SK-N-SH (cell line): ENCODE measurements at regions not wholly inside any gene's neighbourhood (a gene's known extent, or its start where the extent isn't known, plus 50 kb on each side); places are given as distances from the start of the nearest gene placed in this dataset.

ENCODE experiments used
- CTCF ChIA-PET: fragments of 300-600, 350-600 bp; formaldehyde crosslinking; extraction: SDS; loops from one replicate; lab custom pipeline; 2021; lab: Yijun Ruan, JAX
- POLR2A ChIA-PET: fragments of 350-600 bp; sonication (Branson Sonifier 250); formaldehyde crosslinking; extraction: SDS; loops from one replicate; lab custom pipeline; 2020; ENCODE audit warnings: antibody characterized with exemption, inconsistent platforms; lab: Yijun Ruan, JAX
- DNase-seq: peaks from one replicate; pipeline ENCODE4 v3.0.0; 2012
- H2AFZ ChIP-seq: fragments of 200-600 bp; sonication (generic); 2 replicates; pipeline ENCODE4 v1.8.1; 2016; ENCODE audit warnings: antibody characterized with exemption, mild to moderate bottlenecking, low read depth
- H3F3A ChIP-seq: fragments of 200-600 bp; sonication (generic); replicated peaks from 2 replicates; pipeline ENCODE3; 2016; ENCODE audit warnings: antibody characterized with exemption, mild to moderate bottlenecking; ENCODE audit not compliant: insufficient read depth
- H3K27ac ChIP-seq, 2 experiments: fragments of 200-500 bp in 1 of 2; fragments of 200-600 bp in 1 of 2; sonication (Bioruptor generic) in 1 of 2; sonication (generic), shearing (Covaris generic) in 1 of 2; 2 replicates each; pipeline versions ENCODE4 v1.5.1 to v1.6.1; 2014 to 2016; ENCODE audit warnings: low read depth in 2 of 2, inconsistent platforms in 1 of 2, low read length in 1 of 2, mild to moderate bottlenecking in 1 of 2, mixed read lengths in 1 of 2
- H3K27me3 ChIP-seq: fragments of 200-600 bp; sonication (generic), shearing (Covaris generic); 2 replicates; pipeline ENCODE4 v1.6.1; 2016; ENCODE audit warnings: mixed run types; ENCODE audit not compliant: insufficient read depth
- H3K36me3 ChIP-seq, 2 experiments: fragments of 200-500 bp in 1 of 2; fragments of 200-600 bp in 1 of 2; sonication (Bioruptor generic) in 1 of 2; sonication (generic) in 1 of 2; replicated peaks in 1 of 2; 2 replicates each; pipeline versions ENCODE3 to v1.5.1; 2014 to 2016; ENCODE audit warnings: low read length in 1 of 2, mild to moderate bottlenecking in 1 of 2; ENCODE audit not compliant: insufficient read depth in 2 of 2, control insufficient read depth in 1 of 2
- H3K4me1 ChIP-seq, 2 experiments: fragments of 200-500 bp in 1 of 2; fragments of 200-600 bp in 1 of 2; sonication (Bioruptor generic) in 1 of 2; sonication (generic), shearing (Covaris generic) in 1 of 2; 2 replicates each; pipeline versions ENCODE4 v1.5.1 to v1.6.1; 2014 to 2016; ENCODE audit warnings: low read depth in 1 of 2, low read length in 1 of 2, mixed run types in 1 of 2; ENCODE audit not compliant: insufficient read depth in 2 of 2, control insufficient read depth in 1 of 2
- H3K4me2 ChIP-seq: fragments of 200-600 bp; sonication (generic), shearing (Covaris generic); 2 replicates; pipeline ENCODE4 v1.6.1; 2017; ENCODE audit warnings: mixed run types
- H3K4me3 ChIP-seq, 2 experiments: fragments of 200-500 bp in 1 of 2; fragments of 200-600 bp in 1 of 2; sonication (Bioruptor generic) in 1 of 2; sonication (generic), shearing (Covaris generic) in 1 of 2; 2 replicates each; pipeline versions ENCODE4 v1.5.1 to v1.8.1; 2014 to 2016; ENCODE audit warnings: low read depth in 2 of 2, inconsistent platforms in 1 of 2, low read length in 1 of 2, mild to moderate bottlenecking in 1 of 2, mixed read lengths in 1 of 2, moderate library complexity in 1 of 2
- H3K79me2 ChIP-seq: fragments of 200-600 bp; sonication (generic); 2 replicates; pipeline ENCODE4 v1.8.1; 2017; ENCODE audit warnings: mild to moderate bottlenecking; ENCODE audit not compliant: insufficient read depth
- H3K9ac ChIP-seq: fragments of 200-600 bp; sonication (generic); 2 replicates; pipeline ENCODE4 v1.6.1; 2017; ENCODE audit warnings: mixed run types
- H3K9me2 ChIP-seq: fragments of 200-600 bp; sonication (generic); 2 replicates; pipeline ENCODE4 v1.6.1; 2017; ENCODE audit warnings: mixed run types
- H3K9me3 ChIP-seq: fragments of 200-600 bp; sonication (generic); 2 replicates; pipeline ENCODE4 v1.6.1; 2017; ENCODE audit warnings: mixed run types, mild to moderate bottlenecking, moderate library complexity
- H4K20me1 ChIP-seq: fragments of 200-600 bp; sonication (generic); 2 replicates; pipeline ENCODE4 v1.6.1; 2017; ENCODE audit warnings: mild to moderate bottlenecking, mixed run types; ENCODE audit not compliant: insufficient read depth
- CHD2 ChIP-seq: fragments of 150-350 bp; IDR thresholded peaks from 2 replicates; pipeline ENCODE4 v1.6.1; 2018; ENCODE audit warnings: low read length; ENCODE audit not compliant: partially characterized antibody
- EP300 ChIP-seq, 2 experiments: IDR thresholded peaks; 2 replicates each; pipeline versions ENCODE4 v1.4.0 to v1.6.1; 2012; ENCODE audit warnings: borderline replicate concordance in 1 of 2, low read depth in 1 of 2, low read length in 1 of 2
- FOSL2 ChIP-seq: IDR thresholded peaks from 2 replicates; pipeline ENCODE4 v1.4.0; 2012; ENCODE audit warnings: low read depth, mild to moderate bottlenecking, moderate library complexity, borderline replicate concordance
- FOXJ3 ChIP-seq: sonication (generic); formaldehyde crosslinking; IDR thresholded peaks from 2 replicates; pipeline ENCODE4 v1.5.1; 2020; ENCODE audit warnings: mild to moderate bottlenecking, missing genetic modification reagents
- FOXM1 ChIP-seq: IDR thresholded peaks from 2 replicates; pipeline ENCODE4 v1.4.0; 2012; ENCODE audit warnings: low read depth, mild to moderate bottlenecking
- GATA2 ChIP-seq: sonication (generic); formaldehyde crosslinking; IDR thresholded peaks from 2 replicates; pipeline ENCODE4 v1.5.0; 2020; ENCODE audit warnings: mild to moderate bottlenecking, missing genetic modification reagents
- JUND ChIP-seq: IDR thresholded peaks from 2 replicates; pipeline ENCODE4 v1.4.0; 2012
- MEF2A ChIP-seq: IDR thresholded peaks from 2 replicates; pipeline ENCODE4 v1.4.0; 2012; ENCODE audit warnings: low read depth, borderline replicate concordance
- MXI1 ChIP-seq: IDR thresholded peaks from 2 replicates; pipeline ENCODE4 v1.6.1; 2012; ENCODE audit warnings: mild to moderate bottlenecking, low read depth, low read length, improper control_type of control experiment
- NRF1 ChIP-seq: IDR thresholded peaks from 2 replicates; pipeline ENCODE4 v1.6.1; 2012; ENCODE audit warnings: low read depth, mild to moderate bottlenecking, low read length
- RCOR1 ChIP-seq: fragments of 150-350 bp; IDR thresholded peaks from 2 replicates; pipeline ENCODE4 v1.6.1; 2017; ENCODE audit warnings: antibody characterized with exemption, low read length
- RFX5 ChIP-seq: IDR thresholded peaks from 2 replicates; pipeline ENCODE4 v1.6.1; 2012; ENCODE audit warnings: mild to moderate bottlenecking, improper control_type of control experiment, low read length
- SIN3A ChIP-seq: IDR thresholded peaks from 2 replicates; pipeline ENCODE4 v1.6.1; 2012; ENCODE audit warnings: low read depth, mild to moderate bottlenecking, low read length, moderate library complexity, borderline replicate concordance
- SMC3 ChIP-seq: IDR thresholded peaks from 2 replicates; pipeline ENCODE4 v1.6.1; 2012; ENCODE audit warnings: low read depth, low read length, improper control_type of control experiment
- TAF1 ChIP-seq: IDR thresholded peaks from 2 replicates; pipeline ENCODE4 v1.6.1; 2012; ENCODE audit warnings: low read depth, mild to moderate bottlenecking, low read length, moderate library complexity, borderline replicate concordance
- TCF12 ChIP-seq: IDR thresholded peaks from 2 replicates; pipeline ENCODE4 v1.4.0; 2012
- TEAD4 ChIP-seq: IDR thresholded peaks from 2 replicates; pipeline ENCODE4 v1.4.0; 2012; ENCODE audit warnings: mild to moderate bottlenecking, borderline replicate concordance; ENCODE audit not compliant: insufficient read depth
- WGBS: methylation state at CpG from one replicate; pipeline ENCODE4 v1.1.6; 2017; ENCODE audit warnings: low lambda C conversion rate; 5-methylcytosine and 5-hydroxymethylcytosine counted together
- TF ChIP-seq, protein P1 (sequence below): IDR thresholded peaks from 2 replicates; pipeline ENCODE4 v1.4.0; 2012; ENCODE audit warnings: low read depth
- TF ChIP-seq, protein P2 (sequence below): IDR thresholded peaks from 2 replicates; pipeline ENCODE4 v1.6.1; 2012; ENCODE audit warnings: mild to moderate bottlenecking, low read depth, low read length, moderate library complexity
- TF ChIP-seq, protein P3 (sequence below): fragments of 150-350 bp; IDR thresholded peaks from 2 replicates; pipeline ENCODE4 v1.6.1; 2017; ENCODE audit warnings: antibody characterized with exemption, low read length, low read depth, borderline replicate concordance
- TF ChIP-seq, protein P4 (sequence below): fragments of 200-600 bp; sonication (generic); IDR thresholded peaks from 2 replicates; pipeline ENCODE4 v1.6.1; 2017; ENCODE audit warnings: antibody characterized with exemption, mild to moderate bottlenecking, moderate library complexity
- TF ChIP-seq, protein P5 (sequence below): IDR thresholded peaks from 2 replicates; pipeline ENCODE4 v1.4.0; 2012; ENCODE audit warnings: low read depth, borderline replicate concordance

DNA sequence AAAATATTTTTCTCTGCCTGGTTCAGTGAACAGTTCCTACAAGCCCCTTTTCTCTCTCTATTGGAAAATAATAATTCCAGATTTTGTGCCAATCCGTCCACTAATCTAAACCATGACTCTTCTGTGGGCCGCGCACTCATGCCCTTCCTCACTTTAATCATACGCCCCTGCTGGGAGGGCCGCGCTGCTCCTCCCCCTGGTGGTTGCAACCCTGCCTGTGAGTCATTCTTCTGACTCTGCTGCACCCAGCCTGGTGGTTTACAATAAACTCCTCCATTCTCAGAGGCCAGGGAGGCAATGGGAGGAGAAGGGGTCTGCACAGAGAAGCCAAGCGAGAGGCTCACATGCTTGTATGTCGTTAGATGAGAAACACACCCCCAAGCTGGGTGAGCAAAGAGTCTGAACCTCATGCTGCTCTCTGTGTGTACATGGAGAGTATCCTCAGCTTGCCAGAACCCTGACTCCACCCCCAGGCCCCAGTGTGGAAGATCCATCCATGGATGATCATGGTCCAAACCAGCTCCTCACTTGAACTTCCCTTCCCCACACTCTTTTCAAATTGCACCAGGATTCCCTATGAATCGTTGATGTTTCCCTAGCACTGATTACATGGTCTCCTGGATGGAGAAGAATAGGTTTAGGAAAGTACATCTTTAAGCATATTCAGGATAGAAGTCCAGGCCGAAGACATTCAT is 228.9 kb downstream of the ANKRD30B start:
- no peak overlapping the region for H3K9ac ChIP-seq
- TF ChIP-seq TCF12 = 0 out of 2 replicates have a peak, but pooled peaks have one; percentile 18
- TF ChIP-seq CHD2 = no peak
- TF ChIP-seq RFX5 = no peak
- TF ChIP-seq TEAD4 = no peak
- no peak for TF ChIP-seq FOXM1
- TF ChIP-seq, protein P1, sequence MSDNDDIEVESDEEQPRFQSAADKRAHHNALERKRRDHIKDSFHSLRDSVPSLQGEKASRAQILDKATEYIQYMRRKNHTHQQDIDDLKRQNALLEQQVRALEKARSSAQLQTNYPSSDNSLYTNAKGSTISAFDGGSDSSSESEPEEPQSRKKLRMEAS = no peak
- TF ChIP-seq FOSL2 = peak; percentile 77
- TF ChIP-seq, protein P2, sequence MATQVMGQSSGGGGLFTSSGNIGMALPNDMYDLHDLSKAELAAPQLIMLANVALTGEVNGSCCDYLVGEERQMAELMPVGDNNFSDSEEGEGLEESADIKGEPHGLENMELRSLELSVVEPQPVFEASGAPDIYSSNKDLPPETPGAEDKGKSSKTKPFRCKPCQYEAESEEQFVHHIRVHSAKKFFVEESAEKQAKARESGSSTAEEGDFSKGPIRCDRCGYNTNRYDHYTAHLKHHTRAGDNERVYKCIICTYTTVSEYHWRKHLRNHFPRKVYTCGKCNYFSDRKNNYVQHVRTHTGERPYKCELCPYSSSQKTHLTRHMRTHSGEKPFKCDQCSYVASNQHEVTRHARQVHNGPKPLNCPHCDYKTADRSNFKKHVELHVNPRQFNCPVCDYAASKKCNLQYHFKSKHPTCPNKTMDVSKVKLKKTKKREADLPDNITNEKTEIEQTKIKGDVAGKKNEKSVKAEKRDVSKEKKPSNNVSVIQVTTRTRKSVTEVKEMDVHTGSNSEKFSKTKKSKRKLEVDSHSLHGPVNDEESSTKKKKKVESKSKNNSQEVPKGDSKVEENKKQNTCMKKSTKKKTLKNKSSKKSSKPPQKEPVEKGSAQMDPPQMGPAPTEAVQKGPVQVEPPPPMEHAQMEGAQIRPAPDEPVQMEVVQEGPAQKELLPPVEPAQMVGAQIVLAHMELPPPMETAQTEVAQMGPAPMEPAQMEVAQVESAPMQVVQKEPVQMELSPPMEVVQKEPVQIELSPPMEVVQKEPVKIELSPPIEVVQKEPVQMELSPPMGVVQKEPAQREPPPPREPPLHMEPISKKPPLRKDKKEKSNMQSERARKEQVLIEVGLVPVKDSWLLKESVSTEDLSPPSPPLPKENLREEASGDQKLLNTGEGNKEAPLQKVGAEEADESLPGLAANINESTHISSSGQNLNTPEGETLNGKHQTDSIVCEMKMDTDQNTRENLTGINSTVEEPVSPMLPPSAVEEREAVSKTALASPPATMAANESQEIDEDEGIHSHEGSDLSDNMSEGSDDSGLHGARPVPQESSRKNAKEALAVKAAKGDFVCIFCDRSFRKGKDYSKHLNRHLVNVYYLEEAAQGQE = no peak
- peak; percentile 50; the same call in 1 of the 2 replicates for TF ChIP-seq JUND
- no peak for TF ChIP-seq MEF2A
- TF ChIP-seq GATA2 = no peak
- TF ChIP-seq MXI1 = no peak
- TF ChIP-seq FOXJ3 (CRISPR knock-in tag) = no peak
- TF ChIP-seq, protein P3, sequence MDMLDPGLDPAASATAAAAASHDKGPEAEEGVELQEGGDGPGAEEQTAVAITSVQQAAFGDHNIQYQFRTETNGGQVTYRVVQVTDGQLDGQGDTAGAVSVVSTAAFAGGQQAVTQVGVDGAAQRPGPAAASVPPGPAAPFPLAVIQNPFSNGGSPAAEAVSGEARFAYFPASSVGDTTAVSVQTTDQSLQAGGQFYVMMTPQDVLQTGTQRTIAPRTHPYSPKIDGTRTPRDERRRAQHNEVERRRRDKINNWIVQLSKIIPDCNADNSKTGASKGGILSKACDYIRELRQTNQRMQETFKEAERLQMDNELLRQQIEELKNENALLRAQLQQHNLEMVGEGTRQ = no peak
- TF ChIP-seq, protein P4, sequence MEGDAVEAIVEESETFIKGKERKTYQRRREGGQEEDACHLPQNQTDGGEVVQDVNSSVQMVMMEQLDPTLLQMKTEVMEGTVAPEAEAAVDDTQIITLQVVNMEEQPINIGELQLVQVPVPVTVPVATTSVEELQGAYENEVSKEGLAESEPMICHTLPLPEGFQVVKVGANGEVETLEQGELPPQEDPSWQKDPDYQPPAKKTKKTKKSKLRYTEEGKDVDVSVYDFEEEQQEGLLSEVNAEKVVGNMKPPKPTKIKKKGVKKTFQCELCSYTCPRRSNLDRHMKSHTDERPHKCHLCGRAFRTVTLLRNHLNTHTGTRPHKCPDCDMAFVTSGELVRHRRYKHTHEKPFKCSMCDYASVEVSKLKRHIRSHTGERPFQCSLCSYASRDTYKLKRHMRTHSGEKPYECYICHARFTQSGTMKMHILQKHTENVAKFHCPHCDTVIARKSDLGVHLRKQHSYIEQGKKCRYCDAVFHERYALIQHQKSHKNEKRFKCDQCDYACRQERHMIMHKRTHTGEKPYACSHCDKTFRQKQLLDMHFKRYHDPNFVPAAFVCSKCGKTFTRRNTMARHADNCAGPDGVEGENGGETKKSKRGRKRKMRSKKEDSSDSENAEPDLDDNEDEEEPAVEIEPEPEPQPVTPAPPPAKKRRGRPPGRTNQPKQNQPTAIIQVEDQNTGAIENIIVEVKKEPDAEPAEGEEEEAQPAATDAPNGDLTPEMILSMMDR = peak; percentile 51
- no peak for TF ChIP-seq SIN3A
- no peak for TF ChIP-seq EP300 (IDR thresholded peaks at IDR 0.05; ENCODE audit: borderline replicate concordance in 1 of 2, low read depth in 1 of 2, low read length in 1 of 2)
- no peak for TF ChIP-seq TAF1
- TF ChIP-seq, protein P5, sequence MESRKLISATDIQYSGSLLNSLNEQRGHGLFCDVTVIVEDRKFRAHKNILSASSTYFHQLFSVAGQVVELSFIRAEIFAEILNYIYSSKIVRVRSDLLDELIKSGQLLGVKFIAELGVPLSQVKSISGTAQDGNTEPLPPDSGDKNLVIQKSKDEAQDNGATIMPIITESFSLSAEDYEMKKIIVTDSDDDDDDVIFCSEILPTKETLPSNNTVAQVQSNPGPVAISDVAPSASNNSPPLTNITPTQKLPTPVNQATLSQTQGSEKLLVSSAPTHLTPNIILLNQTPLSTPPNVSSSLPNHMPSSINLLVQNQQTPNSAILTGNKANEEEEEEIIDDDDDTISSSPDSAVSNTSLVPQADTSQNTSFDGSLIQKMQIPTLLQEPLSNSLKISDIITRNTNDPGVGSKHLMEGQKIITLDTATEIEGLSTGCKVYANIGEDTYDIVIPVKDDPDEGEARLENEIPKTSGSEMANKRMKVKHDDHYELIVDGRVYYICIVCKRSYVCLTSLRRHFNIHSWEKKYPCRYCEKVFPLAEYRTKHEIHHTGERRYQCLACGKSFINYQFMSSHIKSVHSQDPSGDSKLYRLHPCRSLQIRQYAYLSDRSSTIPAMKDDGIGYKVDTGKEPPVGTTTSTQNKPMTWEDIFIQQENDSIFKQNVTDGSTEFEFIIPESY = no peak
- TF ChIP-seq RCOR1 = no peak
- TF ChIP-seq SMC3 = no peak
- no peak for TF ChIP-seq NRF1
- H3K27me3 ChIP-seq = no peaks in the 10 kb centered on the region
- no peak for DNase-seq
- peak overlapping the region; percentile 56 for H3K4me2 ChIP-seq
- no peak overlapping the region for H3K27ac ChIP-seq
- ChIA-PET POLR2A (no interaction called here), CTCF (no interaction called here)
- peak overlapping the region; percentile 67; the same call in 1 of the 2 replicates for H2AFZ ChIP-seq
- peaks cover 3% of the 10 kb centered on the region for H3F3A ChIP-seq
- H4K20me1 ChIP-seq = no peaks in the 10 kb centered on the region
- H3K9me2 ChIP-seq = no peaks in the 10 kb centered on the region
- H3K4me3 ChIP-seq = no peak overlapping the region
- H3K9me3 ChIP-seq = no peaks in the 10 kb centered on the region
- no peaks in the 10 kb centered on the region for H3K79me2 ChIP-seq
- WGBS = under 1% methylated on average over 10 of the region's 10 CpGs
- peaks cover 0 to 18% of the 10 kb centered on the region in 2 experiments; a peak in 2 of 4 replicates for H3K4me1 ChIP-seq
- H3K36me3 ChIP-seq = no peaks in the 10 kb centered on the region
